ENCODE measurements at regions not wholly inside any gene's neighbourhood (a gene's known extent, or its start where the extent isn't known, plus 50 kb on each side); places are given as distances from the start of the nearest gene placed in this dataset.

DNA sequence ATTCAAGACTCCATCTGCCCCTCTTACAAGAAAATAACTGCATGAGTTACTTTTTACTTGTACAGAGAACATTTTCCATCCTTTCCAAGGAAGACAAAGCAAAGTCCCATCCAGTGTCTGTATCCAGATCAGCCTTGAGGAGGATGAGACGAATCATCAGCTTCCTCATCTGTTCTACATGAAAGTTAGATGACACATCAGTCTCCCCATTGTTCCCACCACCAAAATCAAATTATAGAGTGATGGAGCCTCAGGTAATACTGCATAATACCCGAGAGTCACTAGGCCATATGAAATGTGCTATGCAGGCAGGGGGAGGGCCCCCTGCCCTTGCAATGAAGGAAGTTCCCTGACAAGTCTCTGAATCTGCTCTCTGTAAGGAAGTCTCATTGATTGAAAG, 1244.6 kb upstream of the SLC10A2 start:
- no peak for DNase-seq (ENCODE audit: low spot score)

DNA sequence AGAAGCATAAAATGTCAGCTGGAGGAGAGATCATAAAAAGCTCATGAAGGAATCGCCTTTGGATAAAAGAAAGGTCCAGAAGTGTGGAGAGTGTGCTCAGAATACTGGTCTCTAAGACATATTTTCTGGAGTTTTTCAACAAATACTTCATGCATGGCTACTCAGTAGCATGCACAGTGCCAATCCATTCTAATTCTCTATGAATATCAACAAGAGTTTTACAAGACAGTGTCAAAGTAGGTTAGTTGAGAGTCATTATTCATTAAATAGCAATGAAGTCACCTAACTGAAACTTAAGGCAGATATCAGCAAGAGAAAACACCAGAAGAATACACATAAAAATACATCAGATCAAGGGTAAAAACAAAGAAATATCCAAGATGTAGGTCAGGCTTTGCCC, 1243.2 kb upstream of the SLC10A2 start:
- no peak for DNase-seq (ENCODE audit: low spot score)

DNA sequence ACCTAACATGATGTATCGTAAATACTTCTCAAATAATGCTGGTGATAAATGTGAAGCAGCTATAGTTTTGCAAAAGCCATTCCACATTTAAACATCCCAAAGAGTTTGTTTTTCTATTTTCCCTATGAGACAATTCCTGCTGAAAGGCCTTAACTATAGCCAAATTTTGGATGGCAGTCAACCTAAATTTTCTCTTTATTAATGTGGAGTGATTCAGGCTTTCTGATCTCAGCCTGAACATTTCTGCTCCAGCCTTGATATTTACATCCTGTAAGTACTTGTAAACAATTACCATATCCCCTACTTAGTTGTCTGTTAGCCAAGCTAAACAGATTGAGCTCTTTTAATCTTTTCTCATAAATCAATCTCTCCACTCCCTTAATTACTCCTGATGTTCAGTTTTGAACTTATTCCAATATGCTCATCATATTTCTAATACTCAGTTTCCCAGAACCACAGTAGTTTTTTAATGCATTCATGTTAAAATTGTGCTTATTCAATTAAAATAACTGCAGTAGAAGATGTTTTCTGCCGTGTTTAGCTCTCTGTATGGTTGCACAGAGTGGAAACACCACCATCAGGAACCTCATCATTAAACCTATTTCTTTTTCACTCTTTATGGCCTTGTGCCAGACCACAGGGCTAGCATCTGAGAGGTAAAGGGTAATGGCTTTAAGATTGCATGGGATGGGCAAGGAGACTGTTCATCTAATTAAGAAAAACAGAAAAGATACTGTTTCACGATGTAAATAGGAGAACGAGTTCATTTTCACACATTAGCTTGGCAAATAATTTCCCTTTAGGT, 1235.2 kb upstream of the SLC10A2 start:
- no peak for DNase-seq (ENCODE audit: low spot score)

DNA sequence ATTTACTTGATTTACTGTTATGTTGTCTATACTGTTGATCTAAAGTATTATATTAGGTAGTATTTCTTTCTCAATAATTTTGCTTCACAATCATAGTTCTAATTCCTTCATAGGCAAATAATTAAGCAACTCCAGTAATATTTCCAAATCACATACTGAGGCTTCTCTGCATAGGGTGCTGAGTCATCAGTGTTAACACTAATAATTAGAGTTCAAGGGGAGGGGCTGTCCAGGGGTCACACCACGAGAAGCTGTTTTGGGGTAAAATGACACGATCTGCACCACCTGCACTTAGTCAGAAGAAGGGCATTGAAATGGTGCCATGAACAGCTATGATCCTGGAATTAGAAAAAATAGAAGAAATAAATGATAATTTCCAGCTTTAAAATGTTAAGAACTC, 1230.9 kb upstream of the SLC10A2 start:
- DNase-seq (ENCODE audit: low spot score), result no peak

DNA sequence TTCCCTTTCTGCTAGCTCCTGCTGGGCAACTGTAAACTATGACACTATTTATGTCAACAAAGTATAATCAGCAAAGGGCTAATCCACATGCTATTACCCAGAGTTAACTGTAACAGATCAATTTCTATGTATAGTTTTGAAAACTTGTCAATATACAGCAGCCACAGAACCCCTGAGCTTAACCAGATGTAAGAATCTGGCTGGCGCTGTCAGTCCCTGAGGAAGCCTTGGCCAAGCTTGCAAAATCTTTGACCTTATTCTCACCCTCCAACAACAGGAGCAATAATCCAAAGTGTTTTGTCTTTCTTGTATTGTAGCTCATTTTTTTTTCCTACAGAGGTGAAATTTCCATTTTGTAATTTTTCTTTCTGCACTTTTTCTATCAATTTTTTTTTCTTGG, 1230.1 kb upstream of the SLC10A2 start:
- no peak for DNase-seq (ENCODE audit: low spot score)

DNA sequence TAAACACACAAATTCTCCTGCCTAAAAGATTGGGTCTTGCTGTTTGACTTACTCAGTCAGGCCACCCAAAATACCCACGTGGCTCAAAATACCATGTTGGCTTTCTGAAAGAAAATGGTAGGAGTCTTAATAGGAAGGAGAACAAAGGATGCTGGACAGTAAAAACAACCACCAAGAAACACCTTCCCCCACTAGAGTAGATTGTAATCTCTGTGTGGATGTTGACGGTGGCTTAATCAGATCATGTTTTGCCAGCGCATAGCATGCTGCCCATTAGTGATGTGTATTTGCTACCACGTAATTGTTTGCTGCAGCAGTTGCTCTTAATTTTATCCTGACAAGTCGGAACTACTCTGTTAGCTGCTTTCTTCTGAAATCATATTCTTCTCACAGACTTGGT, 1229.3 kb upstream of the SLC10A2 start:
- DNase-seq (ENCODE audit: low spot score), result no peak

DNA sequence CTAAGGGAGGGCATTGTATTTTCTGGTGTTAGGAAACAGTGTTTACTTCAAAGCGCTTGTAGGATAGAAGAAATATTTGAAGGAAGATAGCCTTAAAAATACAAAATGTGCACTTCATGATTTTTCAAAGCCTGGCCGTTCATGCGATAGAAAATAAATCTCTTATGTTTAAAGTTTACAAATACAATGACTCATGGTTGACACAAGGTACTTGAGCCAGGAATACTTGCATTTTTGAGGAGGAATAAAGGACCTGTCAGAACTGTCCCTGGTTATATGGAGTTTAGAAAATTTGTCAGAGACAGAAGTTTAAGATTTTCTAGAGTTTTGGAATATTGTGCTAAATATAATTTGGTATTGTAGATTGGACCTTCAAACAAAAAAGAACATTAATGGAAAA, 1223.2 kb upstream of the SLC10A2 start:
- DNase-seq (ENCODE audit: low spot score), result no peak

DNA sequence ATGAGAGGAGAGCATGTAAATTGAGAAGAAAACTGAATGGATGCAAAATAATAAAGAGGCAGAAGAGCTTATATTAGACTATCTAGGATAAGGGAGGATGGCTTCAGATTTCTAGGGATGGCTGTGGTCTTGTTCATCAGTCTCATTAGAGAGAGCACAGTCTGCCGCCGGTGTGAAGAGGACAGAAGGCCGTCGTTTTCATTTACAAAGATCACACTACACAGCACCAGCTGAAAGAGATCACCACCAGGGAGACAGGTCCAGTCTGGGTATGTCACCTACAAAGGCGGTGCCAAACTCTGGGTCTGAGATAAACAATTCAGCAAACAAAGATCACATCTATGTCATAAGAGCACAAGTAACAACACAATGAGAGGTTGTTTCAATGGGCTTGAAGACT, 1222.3 kb upstream of the SLC10A2 start:
- DNase-seq (ENCODE audit: low spot score), result no peak

DNA sequence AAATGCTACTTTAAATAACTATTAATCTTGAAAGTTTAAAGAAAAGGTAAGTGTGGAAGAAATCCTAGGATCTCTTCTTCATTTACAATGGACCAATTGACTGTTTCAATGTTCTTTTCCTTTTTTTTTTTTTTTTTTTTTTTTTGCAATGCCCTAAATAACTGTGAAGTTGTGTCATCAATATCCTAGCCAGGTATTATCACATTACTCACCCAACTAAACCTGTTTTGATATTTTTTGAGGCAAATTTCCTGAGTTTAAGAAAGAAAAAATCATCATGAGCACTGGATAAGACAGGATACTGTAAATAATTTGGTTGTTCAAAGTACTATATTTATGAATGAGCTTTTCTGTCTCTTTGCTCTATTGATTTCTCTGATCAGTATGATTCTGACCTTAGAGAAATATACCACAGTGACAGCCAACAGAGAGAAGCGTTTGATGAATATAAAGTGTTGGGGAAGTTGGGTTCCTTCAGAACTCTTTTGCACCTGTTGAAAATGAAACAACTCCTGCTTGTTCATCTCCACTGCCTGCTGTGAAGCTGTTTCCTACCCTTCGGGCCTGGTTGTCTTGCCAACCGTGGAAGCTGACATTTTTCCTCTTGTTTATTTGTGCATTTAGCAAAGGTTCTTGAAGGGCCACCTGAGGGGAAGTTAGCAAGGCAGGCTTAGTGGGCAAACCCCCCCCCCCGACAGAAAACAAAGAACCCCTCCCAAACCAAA, 1220.5 kb upstream of the SLC10A2 start:
- DNase-seq (ENCODE audit: low spot score), result no peak

DNA sequence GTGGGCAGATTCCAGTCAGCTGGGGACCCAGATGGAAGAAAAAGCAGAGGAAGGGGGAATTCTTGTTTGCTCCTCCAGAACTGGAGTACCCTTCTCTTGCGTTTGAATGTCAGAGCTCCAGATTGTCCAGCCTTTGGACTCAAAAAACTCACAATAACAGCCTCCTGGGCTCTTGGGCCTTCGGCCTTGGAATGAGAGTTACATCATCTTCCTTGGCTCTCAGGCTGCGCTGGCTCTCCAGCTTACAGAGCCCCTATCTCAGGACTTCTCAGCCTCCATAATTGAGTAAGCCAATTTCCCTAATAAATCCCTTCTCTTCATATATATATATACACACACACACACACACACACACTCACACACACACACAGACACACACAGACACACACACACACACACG, 1215.7 kb upstream of the SLC10A2 start:
- DNase-seq (ENCODE audit: low spot score), result no peak

DNA sequence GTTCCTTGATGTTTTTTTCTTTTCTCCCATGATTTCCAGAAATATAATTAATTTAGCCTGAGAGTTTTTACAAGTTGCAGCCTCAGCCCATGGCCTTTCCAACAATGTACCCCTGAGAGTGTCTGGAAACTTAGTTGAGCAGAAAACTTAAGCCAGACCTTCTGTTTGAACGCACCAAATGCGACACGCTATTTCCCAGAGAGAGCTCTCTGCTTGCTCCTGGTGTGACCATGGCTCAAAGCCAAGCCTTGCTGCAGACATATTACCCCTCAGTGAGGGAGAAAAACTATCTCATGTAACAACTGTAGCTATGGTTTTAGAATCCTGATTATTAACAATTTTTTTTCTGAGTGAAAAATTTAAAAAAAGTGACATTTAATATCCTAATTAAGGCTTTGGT, 1204.5 kb upstream of the SLC10A2 start:
- DNase-seq (ENCODE audit: low spot score), result no peak

DNA sequence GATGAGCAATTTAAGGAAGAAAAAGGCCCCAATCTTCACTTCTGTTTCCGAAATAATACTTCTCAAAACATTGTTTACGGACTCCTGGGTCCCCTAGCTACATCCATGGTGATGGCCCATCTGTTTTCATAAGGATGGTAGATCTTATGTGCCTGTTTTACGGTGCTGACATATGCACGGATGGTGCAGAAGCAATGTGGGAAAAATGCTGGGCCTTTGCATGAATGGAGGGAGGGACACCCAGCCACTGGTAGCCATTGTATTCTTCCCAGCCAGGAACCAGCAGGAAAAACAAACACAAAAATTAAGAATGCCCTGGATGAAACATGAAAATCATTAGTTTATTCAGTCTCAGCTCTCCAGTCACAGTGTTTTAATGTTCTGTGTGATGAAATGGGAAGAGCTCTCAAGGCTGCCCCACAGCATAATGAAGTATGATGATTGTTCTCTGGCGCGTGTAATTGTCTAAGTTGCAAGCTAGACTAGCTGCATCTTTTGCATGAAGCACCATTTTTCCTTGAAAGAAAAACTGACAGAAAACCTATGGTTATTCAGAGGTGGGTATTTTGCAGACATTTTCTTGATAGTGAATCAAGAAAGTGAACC, 1201.1 kb upstream of the SLC10A2 start:
- no peak for DNase-seq (ENCODE audit: low spot score)

DNA sequence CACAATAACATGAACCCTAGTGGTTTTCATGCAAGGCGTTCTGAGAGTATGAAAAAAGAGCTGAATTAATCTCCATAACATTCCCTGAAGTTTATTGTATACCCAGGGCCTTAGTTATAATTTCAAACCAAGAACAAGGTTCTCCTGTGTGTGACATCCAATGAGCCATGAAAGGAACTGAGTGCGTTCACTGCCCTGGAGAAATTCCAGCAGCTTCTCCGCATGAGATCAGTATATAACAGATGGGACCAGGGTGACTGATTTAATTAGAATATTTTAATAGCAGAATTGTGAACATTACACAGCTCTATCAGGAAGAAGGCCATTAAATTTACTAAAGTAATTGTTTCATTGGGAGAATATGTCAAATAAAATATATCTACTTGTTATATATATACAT, 1190.5 kb upstream of the SLC10A2 start:
- no peak for DNase-seq (ENCODE audit: low spot score)

DNA sequence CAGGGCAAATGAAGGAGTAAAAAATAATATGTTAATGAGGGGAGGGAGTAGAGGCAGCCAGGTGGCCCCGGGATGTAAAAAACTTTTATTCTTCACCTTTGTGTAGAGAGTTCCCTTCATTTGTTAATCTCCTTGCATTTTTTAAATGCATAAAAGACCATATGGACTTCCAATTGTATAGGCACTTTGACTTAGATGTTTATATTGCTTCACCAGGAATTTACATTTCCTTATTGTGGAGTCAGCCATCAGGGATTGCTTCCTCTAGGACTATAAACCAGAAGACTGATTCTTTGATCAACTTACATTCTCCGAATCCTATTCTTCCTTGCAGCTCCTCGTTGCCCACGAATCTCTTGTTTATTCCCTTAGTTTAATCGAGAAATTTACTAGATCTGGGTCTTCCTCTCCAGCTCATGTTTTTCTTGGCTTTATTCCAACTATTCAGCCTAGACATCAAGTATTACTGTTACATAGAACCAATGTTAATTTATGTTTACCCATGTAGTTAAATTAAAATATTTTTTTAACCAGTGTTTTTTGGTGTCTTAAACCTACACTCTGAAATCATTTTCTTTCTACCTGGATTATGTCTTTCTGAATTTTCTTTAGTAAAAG, 1187.0 kb upstream of the SLC10A2 start:
- DNase-seq (ENCODE audit: low spot score), result no peak

DNA sequence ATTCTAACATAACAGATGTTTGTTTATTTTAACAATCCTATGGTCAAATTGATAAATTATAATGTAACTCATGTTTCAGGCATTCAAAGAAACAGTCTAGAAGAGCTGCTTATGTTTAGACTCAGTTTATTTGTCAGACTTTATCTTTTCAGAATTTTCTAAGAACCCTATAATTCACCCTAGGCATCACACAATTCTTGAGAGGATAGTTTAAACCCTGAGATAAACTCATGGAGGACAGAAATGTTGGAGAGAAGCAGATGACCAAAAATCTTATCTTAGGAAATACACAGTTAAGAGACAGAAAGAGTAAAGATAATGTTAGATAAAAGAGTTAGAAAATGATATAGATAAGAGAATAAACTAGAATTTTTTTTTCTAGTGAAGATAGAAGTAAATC, 1185.7 kb upstream of the SLC10A2 start:
- DNase-seq (ENCODE audit: low spot score), result no peak

DNA sequence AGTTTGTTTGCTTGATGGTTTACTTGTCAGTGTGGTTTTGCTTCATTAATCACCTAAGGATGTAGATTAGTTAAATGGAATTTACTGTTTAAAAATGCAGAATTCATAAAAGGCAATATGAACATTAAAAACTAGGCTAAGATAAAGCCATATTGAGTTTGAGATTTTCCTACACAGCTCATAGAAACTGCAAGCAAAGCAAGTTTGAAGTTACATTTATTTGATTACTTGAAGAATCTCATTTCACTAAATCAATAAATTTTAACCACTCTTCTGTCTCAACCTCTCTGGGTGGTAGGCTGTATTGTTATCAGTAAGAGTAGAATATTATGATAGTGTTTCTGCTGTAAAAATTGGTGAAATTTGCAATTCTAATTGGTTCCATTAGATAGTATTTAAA, 1180.7 kb upstream of the SLC10A2 start:
- DNase-seq (ENCODE audit: low spot score), result no peak

DNA sequence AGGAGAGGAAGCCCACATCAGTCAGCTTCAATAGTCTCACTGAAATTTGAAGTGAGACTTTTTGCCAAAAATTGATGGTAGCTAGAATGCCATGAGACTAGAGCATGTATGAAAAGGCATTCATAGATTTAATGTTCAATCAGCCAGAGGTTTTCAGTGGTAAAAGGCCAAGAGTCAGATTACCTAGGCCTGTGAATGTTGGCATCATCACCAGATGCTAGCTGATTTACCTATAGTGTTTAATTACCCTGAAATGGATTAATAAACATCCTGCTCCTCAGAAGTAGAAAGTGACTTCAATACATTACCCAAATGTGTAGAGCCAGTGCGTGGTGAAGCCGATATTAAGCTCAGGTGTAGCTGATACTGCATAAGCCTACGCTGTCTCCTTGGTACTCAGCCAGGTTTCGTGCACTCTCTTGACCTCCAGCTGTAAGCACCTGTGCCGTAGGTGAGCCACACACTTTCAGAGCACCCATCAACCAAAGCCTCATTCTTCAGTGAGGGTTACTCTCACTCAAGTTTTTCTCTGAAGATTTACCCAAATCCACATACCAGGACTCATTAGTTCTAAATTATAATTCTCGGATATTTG, 1140.3 kb upstream of the SLC10A2 start:
- no peak for DNase-seq (ENCODE audit: low spot score)

DNA sequence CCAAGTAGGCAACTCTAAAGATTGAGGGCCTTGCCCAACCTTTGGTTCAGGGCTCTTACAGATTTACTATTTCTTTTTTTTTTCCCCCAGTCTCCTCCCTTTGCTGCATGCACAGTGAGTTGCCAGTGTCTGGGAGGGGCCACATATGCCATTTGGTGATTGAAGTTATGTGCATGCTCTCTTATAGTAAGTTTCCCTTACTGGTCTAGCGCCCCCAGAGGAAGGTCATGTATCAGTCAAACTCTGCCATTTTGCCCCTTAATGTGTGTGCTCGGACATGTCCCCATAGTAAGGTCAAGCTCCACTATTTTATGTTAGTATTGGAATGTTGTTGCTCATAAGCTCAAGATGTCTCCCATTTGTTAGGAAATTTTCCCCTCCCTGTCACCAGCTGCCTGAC, 1138.0 kb upstream of the SLC10A2 start:
- no peak for DNase-seq (ENCODE audit: low spot score)

DNA sequence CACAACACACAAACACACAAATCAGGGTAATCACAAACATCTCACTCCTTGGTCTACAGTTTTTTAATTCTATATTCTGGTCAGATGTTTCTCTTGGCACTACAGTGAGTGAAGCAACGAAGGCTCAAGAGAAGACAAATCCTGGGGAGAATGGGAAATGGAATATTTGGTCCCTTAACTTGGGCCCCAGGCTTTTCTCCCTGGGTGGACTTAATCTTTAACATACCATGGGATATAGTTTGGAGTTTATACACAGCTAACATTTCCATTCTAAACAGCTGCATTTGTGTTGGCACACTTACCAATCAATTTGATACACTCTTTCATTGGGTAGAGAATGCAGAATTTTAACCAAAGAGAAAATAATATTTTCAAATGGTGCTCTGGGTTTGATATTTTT, 1132.6 kb upstream of the SLC10A2 start:
- no peak for DNase-seq (ENCODE audit: low spot score)

DNA sequence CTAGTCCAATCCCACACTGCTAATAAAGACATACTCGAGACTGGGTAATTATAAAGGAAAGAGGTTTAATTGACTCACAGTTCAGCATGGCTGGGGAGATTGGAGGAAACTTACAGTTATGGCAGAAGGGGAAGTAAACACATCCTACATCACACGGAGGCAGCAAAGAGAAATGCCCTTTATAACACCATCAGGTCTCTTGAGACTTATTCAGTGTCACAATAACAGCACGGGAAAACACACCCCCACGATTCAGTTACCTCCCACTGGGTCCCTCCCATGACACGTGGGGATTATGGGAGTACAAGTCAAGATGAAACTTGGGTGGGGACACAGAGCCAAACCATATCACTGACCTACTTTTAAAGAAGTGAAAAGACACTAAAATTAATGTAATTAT, 1130.4 kb upstream of the SLC10A2 start:
- DNase-seq (ENCODE audit: low spot score), result no peak

DNA sequence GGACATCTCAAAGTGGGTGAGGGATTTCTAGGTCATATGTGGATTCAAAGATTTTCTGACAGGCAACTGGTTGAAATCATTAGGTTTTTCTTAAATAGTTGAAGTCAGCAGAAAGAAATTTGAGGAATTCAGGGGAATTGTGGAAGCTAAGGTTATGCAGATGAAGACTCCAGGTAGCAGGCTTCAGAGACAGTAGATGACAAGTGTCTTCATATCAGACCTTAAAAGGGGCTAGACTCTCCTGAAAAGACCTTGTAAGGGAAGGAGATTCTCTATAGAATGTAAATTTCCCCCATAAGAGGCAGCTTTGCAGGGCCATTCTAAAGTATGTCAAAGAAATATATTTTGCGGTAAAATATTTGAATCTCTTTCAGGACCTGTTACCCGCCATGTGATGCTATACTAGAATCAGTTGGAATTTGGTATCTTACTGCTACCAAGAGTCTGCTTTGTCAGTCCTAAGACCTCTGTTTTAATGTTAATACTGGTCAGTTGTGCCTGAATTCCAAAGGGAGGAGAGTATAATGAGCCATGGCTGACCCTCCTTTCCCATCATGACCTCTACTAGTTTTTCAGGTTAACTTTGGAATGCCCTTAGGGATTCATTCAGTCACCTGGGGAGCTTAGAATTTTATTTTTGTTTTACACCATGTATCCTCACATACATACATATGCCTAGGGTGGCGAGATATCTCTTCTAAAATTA, 1115.5 kb upstream of the SLC10A2 start:
- no peak for DNase-seq (ENCODE audit: low spot score)

DNA sequence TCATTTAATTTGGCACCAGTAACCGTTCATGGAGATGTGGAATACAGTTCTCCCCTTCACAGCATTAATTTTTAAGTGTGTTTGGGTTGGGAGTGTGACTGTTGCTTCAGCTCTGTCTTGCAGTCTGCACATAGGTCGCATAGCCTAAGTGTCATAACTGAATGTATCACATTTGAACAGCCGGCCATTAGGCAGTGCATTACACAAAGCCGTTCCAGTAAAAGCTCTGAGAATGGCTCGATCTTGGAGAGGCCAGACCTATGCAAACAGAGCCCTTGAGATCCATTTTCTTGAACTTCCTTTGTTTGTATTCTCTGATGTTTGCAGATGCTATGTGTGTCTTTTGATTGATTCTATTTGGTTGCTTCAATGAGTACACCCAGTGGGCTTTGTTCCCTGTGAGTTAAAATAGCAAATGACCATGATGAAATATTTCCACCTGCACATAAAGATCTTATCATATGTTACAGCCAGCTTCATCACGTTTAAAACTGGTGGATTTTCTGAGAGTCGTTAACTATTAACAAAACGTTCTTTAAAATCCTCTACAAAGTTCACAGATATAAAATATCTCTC, 1104.9 kb upstream of the SLC10A2 start:
- DNase-seq (ENCODE audit: low spot score), result no peak
